Uterus (tissue), 3 donors: ENCODE measurements at regions not wholly inside any gene's neighbourhood (a gene's known extent, or its start where the extent isn't known, plus 50 kb on each side); places are given as distances from the start of the nearest gene placed in this dataset.

Experiments
- DNase-seq, 2 donors: peaks; one replicate each; pipeline ENCODE4 v3.0.0-alpha.2; 2019 to 2020
- H3K27ac ChIP-seq, 2 donors: fragments of 200-600 bp; sonication (generic); 1 replicate in 1 of 2; 2 replicates in 1 of 2; pipeline ENCODE4 v1.5.1; 2016 to 2018
- H3K27me3 ChIP-seq, 2 donors: fragments of 200-600 bp; sonication (generic); one replicate each; pipeline ENCODE4 v1.5.1; 2018 to 2019; ENCODE audit warnings: control low read depth in 1 of 2
- H3K36me3 ChIP-seq, 2 donors: fragments of 200-600 bp; sonication (generic); one replicate each; pipeline ENCODE4 v1.5.1; 2019; ENCODE audit warnings: control low read depth in 1 of 2
- H3K4me1 ChIP-seq, 2 donors: fragments of 200-600 bp; sonication (generic); one replicate each; pipeline ENCODE4 v1.5.1; 2018 to 2019; ENCODE audit warnings: control low read depth in 1 of 2
- H3K4me3 ChIP-seq, 2 donors: fragments of 200-600 bp; sonication (generic); 1 replicate in 1 of 2; 2 replicates in 1 of 2; pipeline ENCODE4 v1.5.1; 2018 to 2019; ENCODE audit warnings: mild to moderate bottlenecking in 1 of 2
- H3K9me3 ChIP-seq, 2 donors: fragments of 200-600 bp; sonication (generic); one replicate each; pipeline ENCODE4 v1.5.1; 2019; ENCODE audit warnings: control low read depth in 1 of 2
- CTCF ChIP-seq, 4 experiments: fragments of 200-600 bp in 2 of 4; fragments of 450-650 bp in 2 of 4; sonication (generic) in 2 of 4; IDR thresholded peaks; one replicate each; pipeline ENCODE4 v1.5.1; 2016 to 2019; ENCODE audit warnings: antibody characterized with exemption in 4 of 4, mild to moderate bottlenecking in 2 of 4, moderate library complexity in 1 of 4
- POLR2A ChIP-seq, 2 donors: fragments of 450-650 bp; IDR thresholded peaks; one replicate each; pipeline ENCODE4 v1.6.1; 2016; ENCODE audit warnings: antibody characterized with exemption in 2 of 2, mild to moderate bottlenecking in 1 of 2, moderate library complexity in 1 of 2
- intact Hi-C: fragments of 100-400 bp; cut with DNase I; formaldehyde crosslinking; loops from one replicate; pipeline ENCODE4 v1.15.1; 2023; ENCODE audit warnings: low total_unique reads
- donor health status: DM: yes; HTN: yes; CAD: no.

GRCh38 chr1:147821883-147822282, 61.5 kb upstream of the GJA5 start:
- Histone ChIP-seq H3K4me1 (peaks cover 0 to 3% of the 10 kb centered on the region in 2 donors), H3K9me3 (no peaks in the 10 kb centered on the region), H3K27me3 (no peaks in the 10 kb centered on the region), H3K4me3 (no peak overlapping the region), H3K36me3 (no peaks in the 10 kb centered on the region), H3K27ac (peak overlapping the region in 1 of 2 donors; percentile 41)
- TF ChIP-seq CTCF (IDR thresholded peaks at IDR 0.05), result no peak
- TF ChIP-seq POLR2A (IDR thresholded peaks at IDR 0.05), result no peak
- DNase-seq, result no peak
- intact Hi-C loops, result no loop called here

GRCh38 chr1:147822292-147822691, 61.9 kb upstream of the GJA5 start:
- H3K27me3 ChIP-seq, result no peaks in the 10 kb centered on the region
- TF ChIP-seq POLR2A (IDR thresholded peaks at IDR 0.05) (no peak), CTCF (IDR thresholded peaks at IDR 0.05) (no peak)
- H3K27ac ChIP-seq, result peak overlapping the region in 1 of 2 donors; percentile 41
- no peaks in the 10 kb centered on the region for H3K36me3 ChIP-seq
- H3K4me3 ChIP-seq, result no peak overlapping the region
- no peak for DNase-seq
- intact Hi-C loops, result no loop called here
- H3K4me1 ChIP-seq, result peaks cover 0 to 3% of the 10 kb centered on the region in 2 donors
- H3K9me3 ChIP-seq, result no peaks in the 10 kb centered on the region

GRCh38 chr1:147824001-147824400, 63.6 kb upstream of the GJA5 start:
- TF ChIP-seq POLR2A (IDR thresholded peaks at IDR 0.05), result no peak
- no peak for TF ChIP-seq CTCF (IDR thresholded peaks at IDR 0.05)

GRCh38 chr1:147824798-147825197, 64.4 kb upstream of the GJA5 start:
- Histone ChIP-seq H3K36me3 (no peaks in the 10 kb centered on the region), H3K4me3 (no peak overlapping the region), H3K4me1 (peaks cover 0 to 3% of the 10 kb centered on the region in 2 donors), H3K27ac (no peak overlapping the region), H3K27me3 (no peaks in the 10 kb centered on the region), H3K9me3 (no peaks in the 10 kb centered on the region)
- TF ChIP-seq CTCF (IDR thresholded peaks at IDR 0.05) (no peak), POLR2A (IDR thresholded peaks at IDR 0.05) (no peak)
- intact Hi-C loops, result no loop called here
- no peak for DNase-seq

More at GRCh38 chr1:147824001-147824400, 63.6 kb upstream of the GJA5 start:
- no peak overlapping the region for H3K4me3 ChIP-seq
- H3K27me3 ChIP-seq, result no peaks in the 10 kb centered on the region
- no peak for DNase-seq
- H3K9me3 ChIP-seq, result no peaks in the 10 kb centered on the region
- no peak overlapping the region for H3K27ac ChIP-seq
- no peaks in the 10 kb centered on the region for H3K36me3 ChIP-seq
- intact Hi-C loops, result no loop called here
- peaks cover 0 to 3% of the 10 kb centered on the region in 2 donors for H3K4me1 ChIP-seq

- Histone ChIP-seq H3K36me3 (no peaks in the 10 kb centered on the region), H3K4me1 (peaks cover 0 to 3% of the 10 kb centered on the region in 2 donors), H3K4me3 (no peak overlapping the region), H3K9me3 (no peaks in the 10 kb centered on the region), H3K27me3 (no peaks in the 10 kb centered on the region), H3K27ac (no peak overlapping the region)
- TF ChIP-seq POLR2A (IDR thresholded peaks at IDR 0.05), result no peak
- no peak for TF ChIP-seq CTCF (IDR thresholded peaks at IDR 0.05)
- no peak for DNase-seq
- intact Hi-C loops, result no loop called here
These were observed 65.2 kb upstream of the GJA5 start for GRCh38 chr1:147825586-147825985.
